GM23338 (cell line): ENCODE measurements at regions not wholly inside any gene's neighbourhood (a gene's known extent, or its start where the extent isn't known, plus 50 kb on each side); places are given as distances from the start of the nearest gene placed in this dataset.

ENCODE experiments used
- ATAC-seq: fragments of 200-7000 bp; cut with Tn5 transposase; 3 replicates; pipeline ENCODE4 v1.9.1; 2020
- DNase-seq: peaks from one replicate; pipeline ENCODE4 v3.0.0-alpha.2; 2015; ENCODE audit warnings: low spot score
- H2AFZ ChIP-seq: fragments of 200-600 bp; sonication (generic); 2 replicates; pipeline ENCODE4 v1.8.0; 2016; ENCODE audit warnings: antibody characterized with exemption, mild to moderate bottlenecking, moderate library complexity
- H3F3A ChIP-seq: fragments of 200-600 bp; sonication (generic); replicated peaks from 2 replicates; pipeline ENCODE4 v1.8.0; 2017; ENCODE audit warnings: antibody characterized with exemption, mixed run types, low read depth
- H3K27ac ChIP-seq: fragments of 200-600 bp; sonication (generic); 2 replicates; pipeline ENCODE4 v1.6.1; 2016; ENCODE audit warnings: low read depth
- H3K27me3 ChIP-seq: fragments of 200-600 bp; sonication (generic); 2 replicates; pipeline ENCODE4 v1.8.0; 2016; ENCODE audit warnings: mild to moderate bottlenecking, mixed run types, moderate library complexity; ENCODE audit not compliant: insufficient read depth
- H3K36me3 ChIP-seq: fragments of 200-600 bp; sonication (generic); 2 replicates; pipeline ENCODE4 v1.8.0; 2016; ENCODE audit warnings: mild to moderate bottlenecking; ENCODE audit not compliant: insufficient read depth
- H3K4me1 ChIP-seq: fragments of 200-600 bp; sonication (generic); 2 replicates; pipeline ENCODE4 v1.8.0; 2016; ENCODE audit warnings: mild to moderate bottlenecking, moderate library complexity; ENCODE audit not compliant: insufficient read depth
- H3K4me2 ChIP-seq: fragments of 200-600 bp; sonication (generic); 2 replicates; pipeline ENCODE4 v1.7.1; 2017; ENCODE audit warnings: mixed run types
- H3K4me3 ChIP-seq: fragments of 200-600 bp; sonication (generic); 2 replicates; pipeline ENCODE4 v1.6.1; 2016; ENCODE audit warnings: mixed run types
- H3K79me2 ChIP-seq: fragments of 200-600 bp; sonication (generic); replicated peaks from 2 replicates; pipeline ENCODE4 v1.8.0; 2017; ENCODE audit warnings: mild to moderate bottlenecking; ENCODE audit not compliant: insufficient read depth
- H3K9me2 ChIP-seq: fragments of 200-600 bp; sonication (generic); 2 replicates; pipeline ENCODE4 v1.8.0; 2017; ENCODE audit not compliant: insufficient read depth
- H4K20me1 ChIP-seq: fragments of 200-600 bp; sonication (generic); replicated peaks from 2 replicates; pipeline ENCODE4 v1.8.0; 2017; ENCODE audit warnings: mild to moderate bottlenecking; ENCODE audit not compliant: insufficient read depth
- H3K27ac Mint-ChIP-seq: 2 replicates; pipeline ENCODE4 v1.8.0; 2020; ENCODE audit warnings: inconsistent platforms, mild to moderate bottlenecking, moderate library complexity, mixed read lengths
- H3K27me3 Mint-ChIP-seq: 3 replicates; pipeline ENCODE4 v1.8.0; 2022; ENCODE audit warnings: low read depth, mild to moderate bottlenecking, moderate library complexity, mixed read lengths, inconsistent platforms; ENCODE audit not compliant: insufficient read depth, poor library complexity
- H3K36me3 Mint-ChIP-seq: 3 replicates; pipeline ENCODE4 v1.8.0; 2021; ENCODE audit warnings: low read depth, mild to moderate bottlenecking, inconsistent platforms, moderate library complexity, mixed read lengths
- H3K4me1 Mint-ChIP-seq: 3 replicates; pipeline ENCODE4 v1.8.0; 2020; ENCODE audit warnings: mild to moderate bottlenecking, inconsistent platforms, mixed read lengths
- H3K4me3 Mint-ChIP-seq: 3 replicates; pipeline ENCODE4 v1.8.0; 2021; ENCODE audit warnings: moderate library complexity, mild to moderate bottlenecking, inconsistent platforms, mixed read lengths
- H3K9me3 Mint-ChIP-seq: 3 replicates; pipeline ENCODE4 v1.8.0; 2020; ENCODE audit warnings: moderate library complexity, mild to moderate bottlenecking, inconsistent platforms, mixed read lengths
- CTCF ChIP-seq, 2 experiments: fragments of 200-600 bp in 1 of 2; sonication (generic) in 1 of 2; conservative IDR thresholded peaks; 2 replicates each; pipeline versions ENCODE4 v1.5.1 to v1.6.1; 2016 to 2017; ENCODE audit warnings: antibody characterized with exemption in 2 of 2, low read depth in 2 of 2, mild to moderate bottlenecking in 2 of 2, moderate library complexity in 1 of 2
- EZH2phosphoT487 ChIP-seq: fragments of 200-600 bp; sonication (generic); IDR thresholded peaks from one replicate; pipeline ENCODE4 v1.8.1; 2018; ENCODE audit warnings: antibody characterized with exemption; ENCODE audit not compliant: unreplicated experiment
- NANOG ChIP-seq: IDR thresholded peaks from 2 replicates; pipeline ENCODE4 v1.6.1; 2016; ENCODE audit warnings: antibody characterized with exemption, borderline replicate concordance
- STAT1 ChIP-seq: IDR thresholded peaks from one replicate; pipeline ENCODE4 v1.6.1; 2016; ENCODE audit warnings: antibody characterized with exemption; ENCODE audit not compliant: unreplicated experiment
- ZNF331 ChIP-seq: fragments of 250-450 bp; sonication (Bioruptor Pico); IDR thresholded peaks from 2 replicates; pipeline ENCODE4 v1.5.0; 2020; ENCODE audit warnings: low read depth, mild to moderate bottlenecking, moderate library complexity
- ZNF462 ChIP-seq: fragments of 250-450 bp; sonication (Bioruptor Pico); IDR thresholded peaks from 2 replicates; pipeline ENCODE4 v1.5.0; 2020; ENCODE audit warnings: mild to moderate bottlenecking, moderate library complexity

- Histone ChIP-seq H3K4me2 (no peak overlapping the region), H3K4me1 (no peaks in the 10 kb centered on the region), H3K27me3 (no peaks in the 10 kb centered on the region), H4K20me1 (no peaks in the 10 kb centered on the region), H3K79me2 (no peaks in the 10 kb centered on the region), H3K27ac (no peak overlapping the region), H3K36me3 (no peaks in the 10 kb centered on the region), H3F3A (no peaks in the 10 kb centered on the region), H3K4me3 (no peak overlapping the region), H3K9me2 (no peaks in the 10 kb centered on the region), H2AFZ (no peak overlapping the region)
- H3K27ac Mint-ChIP-seq, result no peak overlapping the region
- H3K36me3 Mint-ChIP-seq, result no peaks in the 10 kb centered on the region
- no peak overlapping the region for H3K4me3 Mint-ChIP-seq
- H3K9me3 Mint-ChIP-seq, result no peaks in the 10 kb centered on the region
- H3K4me1 Mint-ChIP-seq, result no peaks in the 10 kb centered on the region
- no peak for DNase-seq
- ATAC-seq, result no peak
- H3K27me3 Mint-ChIP-seq, result no peaks in the 10 kb centered on the region
- TF ChIP-seq NANOG (no peak), STAT1 (no peak), EZH2phosphoT487 (no peak), ZNF462 (CRISPR knock-in tag) (no peak), ZNF331 (CRISPR knock-in tag) (no peak), CTCF (conservative IDR thresholded peaks at IDR 0.05; ENCODE audit: low read depth in 2 of 2) (no peak)
These were observed 2159.4 kb upstream of the AGA start for GRCh38 chr4:179601671-179602070.
